ENCODE measurements at regions not wholly inside any gene's neighbourhood (a gene's known extent, or its start where the extent isn't known, plus 50 kb on each side); places are given as distances from the start of the nearest gene placed in this dataset.

DNA sequence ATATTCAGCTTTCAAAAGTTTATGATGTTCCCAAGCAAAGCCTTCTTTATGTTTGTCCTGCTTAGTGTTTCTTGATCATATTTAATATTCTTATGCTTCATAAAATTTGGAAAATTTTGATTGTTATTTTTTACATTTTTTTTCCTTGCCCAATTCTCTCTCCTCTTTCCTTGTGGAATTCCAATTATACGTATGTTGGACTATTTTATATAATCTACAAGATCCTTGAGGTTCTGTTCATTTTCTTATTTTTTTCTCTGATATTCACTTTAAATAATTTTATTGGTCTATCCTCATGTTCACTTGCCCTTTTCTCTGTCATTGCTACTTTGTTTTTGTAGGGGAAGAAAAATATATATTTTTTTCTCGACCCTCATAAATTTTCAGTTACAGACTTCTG is 167.7 kb downstream of the DYRK2 start:
- H3K27me3 Mint-ChIP-seq, result no peaks in the 10 kb centered on the region
- Histone ChIP-seq H3K27ac (ENCODE audit: insufficient read depth, low read length, poor library complexity, severe bottlenecking) (no peak overlapping the region), H3K27me3 (ENCODE audit: control insufficient read depth, insufficient read depth, low read length) (peaks cover 2% of the 10 kb centered on the region), H3K9me3 (ENCODE audit: control insufficient read depth in 2 of 2, low read length in 2 of 2) (peaks cover 5 to 11% of the 10 kb centered on the region in 2 experiments), H3K4me1 (ENCODE audit: control insufficient read depth, insufficient read depth, low read length, poor library complexity, severe bottlenecking) (no peaks in the 10 kb centered on the region), H3K4me3 (ENCODE audit: low read depth, low read length) (no peak overlapping the region), H3K36me3 (ENCODE audit: control insufficient read depth, insufficient read depth, low read length) (no peaks in the 10 kb centered on the region)
- no peak overlapping the region for H3K27ac Mint-ChIP-seq
- no peak for DNase-seq
- no peak for ATAC-seq (ENCODE audit: low read depth in 2 of 2)
- no peak overlapping the region for H3K4me3 Mint-ChIP-seq
- no peaks in the 10 kb centered on the region for H3K36me3 Mint-ChIP-seq
- peaks cover 0 to 3% (median 0%) of the 10 kb centered on the region in 4 donors for H3K4me1 Mint-ChIP-seq
- peaks cover 4 to 21% (median 8%) of the 10 kb centered on the region in 7 donors for H3K9me3 Mint-ChIP-seq

DNA sequence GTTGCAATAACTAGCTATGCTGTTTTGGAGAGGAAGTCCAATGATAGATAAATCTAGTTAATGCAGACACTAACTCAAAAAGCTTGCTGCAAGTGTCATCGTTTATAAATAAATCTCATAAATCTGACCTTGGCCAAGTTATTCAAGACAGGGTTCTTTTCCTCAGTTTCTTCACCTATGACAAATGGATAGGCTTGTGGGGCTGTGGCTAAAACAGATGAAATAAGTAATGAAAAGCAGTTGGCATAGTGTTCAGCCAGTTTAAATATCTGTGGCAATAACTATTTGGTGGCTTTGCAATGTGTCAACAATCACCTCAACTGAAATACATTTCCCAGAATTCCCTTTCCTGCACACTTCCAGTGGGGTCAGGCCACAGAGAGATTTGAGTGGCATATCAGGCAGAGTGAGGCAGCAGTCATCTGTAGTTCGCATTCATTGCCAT is 169.9 kb downstream of the DYRK2 start:
- Histone ChIP-seq H3K4me3 (ENCODE audit: low read depth, low read length) (no peak overlapping the region), H3K4me1 (ENCODE audit: control insufficient read depth, insufficient read depth, low read length, poor library complexity, severe bottlenecking) (no peaks in the 10 kb centered on the region), H3K9me3 (ENCODE audit: control insufficient read depth in 2 of 2, low read length in 2 of 2) (peaks cover 5 to 11% of the 10 kb centered on the region in 2 experiments), H3K27ac (ENCODE audit: insufficient read depth, low read length, poor library complexity, severe bottlenecking) (no peak overlapping the region), H3K36me3 (ENCODE audit: control insufficient read depth, insufficient read depth, low read length) (no peaks in the 10 kb centered on the region), H3K27me3 (ENCODE audit: control insufficient read depth, insufficient read depth, low read length) (peaks cover 2% of the 10 kb centered on the region)
- Mint-ChIP-seq H3K4me3 (no peak overlapping the region), H3K27ac (no peak overlapping the region), H3K9me3 (peaks cover 5 to 21% (median 8%) of the 10 kb centered on the region in 7 donors), H3K4me1 (peaks cover 0 to 2% (median 0%) of the 10 kb centered on the region in 4 donors), H3K27me3 (no peaks in the 10 kb centered on the region), H3K36me3 (no peaks in the 10 kb centered on the region)
- no peak for DNase-seq
- ATAC-seq (ENCODE audit: low read depth in 2 of 2), result no peak

- Mint-ChIP-seq H3K27ac (no peak overlapping the region), H3K4me3 (no peak overlapping the region), H3K9me3 (peaks cover 5 to 21% (median 8%) of the 10 kb centered on the region in 7 donors), H3K36me3 (no peaks in the 10 kb centered on the region), H3K27me3 (no peaks in the 10 kb centered on the region), H3K4me1 (peaks cover 0 to 2% (median 0%) of the 10 kb centered on the region in 4 donors)
- ATAC-seq (ENCODE audit: low read depth in 2 of 2) (no peak), DNase-seq (no peak)
- peaks cover 2% of the 10 kb centered on the region for H3K27me3 ChIP-seq (ENCODE audit: control insufficient read depth, insufficient read depth, low read length)
- H3K4me1 ChIP-seq (ENCODE audit: control insufficient read depth, insufficient read depth, low read length, poor library complexity, severe bottlenecking), result no peaks in the 10 kb centered on the region
- no peak overlapping the region for H3K4me3 ChIP-seq (ENCODE audit: low read depth, low read length)
- H3K36me3 ChIP-seq (ENCODE audit: control insufficient read depth, insufficient read depth, low read length), result no peaks in the 10 kb centered on the region
- H3K27ac ChIP-seq (ENCODE audit: insufficient read depth, low read length, poor library complexity, severe bottlenecking), result no peak overlapping the region
- H3K9me3 ChIP-seq (ENCODE audit: control insufficient read depth in 2 of 2, low read length in 2 of 2), result peaks cover 5 to 11% of the 10 kb centered on the region in 2 experiments
Observed at GRCh38 chr12:67819902-67820301, 169.3 kb upstream of the IFNG-AS1 start.

GRCh38 chr12:67820694-67821093 is 168.6 kb upstream of the IFNG-AS1 start:
- Mint-ChIP-seq H3K4me3 (no peak overlapping the region), H3K36me3 (no peaks in the 10 kb centered on the region), H3K27me3 (no peaks in the 10 kb centered on the region), H3K27ac (no peak overlapping the region), H3K9me3 (peaks cover 0 to 16% (median 6%) of the 10 kb centered on the region in 7 donors), H3K4me1 (peaks cover 0 to 2% (median 0%) of the 10 kb centered on the region in 4 donors)
- no peaks in the 10 kb centered on the region for H3K4me1 ChIP-seq (ENCODE audit: control insufficient read depth, insufficient read depth, low read length, poor library complexity, severe bottlenecking)
- no peak overlapping the region for H3K27ac ChIP-seq (ENCODE audit: insufficient read depth, low read length, poor library complexity, severe bottlenecking)
- no peaks in the 10 kb centered on the region for H3K27me3 ChIP-seq (ENCODE audit: control insufficient read depth, insufficient read depth, low read length)
- H3K4me3 ChIP-seq (ENCODE audit: low read depth, low read length), result no peak overlapping the region
- no peaks in the 10 kb centered on the region for H3K36me3 ChIP-seq (ENCODE audit: control insufficient read depth, insufficient read depth, low read length)
- ATAC-seq (ENCODE audit: low read depth in 2 of 2), result no peak
- peaks cover 5 to 11% of the 10 kb centered on the region in 2 experiments for H3K9me3 ChIP-seq (ENCODE audit: control insufficient read depth in 2 of 2, low read length in 2 of 2)
- no peak for DNase-seq

DNA sequence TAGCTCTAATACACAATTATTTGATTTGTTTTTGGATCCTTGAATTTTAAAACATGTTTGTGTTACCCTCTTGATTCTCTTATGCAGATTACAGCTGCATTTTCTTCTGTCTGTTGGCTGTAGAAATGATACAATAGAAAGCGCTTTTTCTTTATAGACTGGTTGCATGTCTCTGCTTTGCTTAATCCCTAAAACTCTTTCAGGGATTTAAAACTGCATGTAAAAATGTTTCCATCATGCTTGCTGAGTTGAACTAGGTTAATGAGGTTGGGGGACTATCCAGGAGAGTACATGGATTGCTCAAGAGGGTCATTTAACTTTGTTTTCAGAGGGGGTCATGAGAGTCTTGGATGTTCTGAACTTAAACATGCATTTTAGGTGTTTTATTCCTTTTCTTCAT is 166.4 kb upstream of the IFNG-AS1 start:
- no peak for ATAC-seq (ENCODE audit: low read depth in 2 of 2)
- H3K27ac Mint-ChIP-seq, result no peak overlapping the region

GRCh38 chr12:67826148-67826547 is 163.1 kb upstream of the IFNG-AS1 start:
- no peak for ATAC-seq (ENCODE audit: low read depth in 2 of 2)
- peaks cover 0 to 1% (median 0%) of the 10 kb centered on the region in 7 donors for H3K9me3 Mint-ChIP-seq
- Histone ChIP-seq H3K27ac (ENCODE audit: insufficient read depth, low read length, poor library complexity, severe bottlenecking) (no peak overlapping the region), H3K36me3 (ENCODE audit: control insufficient read depth, insufficient read depth, low read length) (no peaks in the 10 kb centered on the region), H3K27me3 (ENCODE audit: control insufficient read depth, insufficient read depth, low read length) (no peaks in the 10 kb centered on the region), H3K4me3 (ENCODE audit: low read depth, low read length) (no peak overlapping the region), H3K9me3 (ENCODE audit: control insufficient read depth in 2 of 2, low read length in 2 of 2) (no peaks in the 10 kb centered on the region), H3K4me1 (ENCODE audit: control insufficient read depth, insufficient read depth, low read length, poor library complexity, severe bottlenecking) (peaks cover 9% of the 10 kb centered on the region)
- H3K27ac Mint-ChIP-seq, result no peak overlapping the region
- H3K27me3 Mint-ChIP-seq, result no peaks in the 10 kb centered on the region
- H3K4me1 Mint-ChIP-seq, result peaks cover 8 to 15% (median 12%) of the 10 kb centered on the region in 4 donors
- no peak overlapping the region for H3K4me3 Mint-ChIP-seq
- DNase-seq, result no peak
- no peaks in the 10 kb centered on the region for H3K36me3 Mint-ChIP-seq

More for the DNA sequence above, 166.4 kb upstream of the IFNG-AS1 start:
- no peak overlapping the region for H3K4me3 ChIP-seq (ENCODE audit: low read depth, low read length)
- peaks cover 3 to 4% (median 4%) of the 10 kb centered on the region in 4 donors for H3K4me1 Mint-ChIP-seq
- no peaks in the 10 kb centered on the region for H3K36me3 Mint-ChIP-seq
- H3K27me3 Mint-ChIP-seq, result no peaks in the 10 kb centered on the region
- no peak overlapping the region for H3K4me3 Mint-ChIP-seq
- H3K27me3 ChIP-seq (ENCODE audit: control insufficient read depth, insufficient read depth, low read length), result no peaks in the 10 kb centered on the region
- peaks cover 4% of the 10 kb centered on the region for H3K4me1 ChIP-seq (ENCODE audit: control insufficient read depth, insufficient read depth, low read length, poor library complexity, severe bottlenecking)
- DNase-seq, result no peak
- peaks cover 0 to 2% (median 0%) of the 10 kb centered on the region in 7 donors for H3K9me3 Mint-ChIP-seq
- H3K36me3 ChIP-seq (ENCODE audit: control insufficient read depth, insufficient read depth, low read length), result no peaks in the 10 kb centered on the region
- no peaks in the 10 kb centered on the region for H3K9me3 ChIP-seq (ENCODE audit: control insufficient read depth in 2 of 2, low read length in 2 of 2)
- no peak overlapping the region for H3K27ac ChIP-seq (ENCODE audit: insufficient read depth, low read length, poor library complexity, severe bottlenecking)

GRCh38 chr12:67826946-67827720 is 162.1 kb upstream of the IFNG-AS1 start:
- peak overlapping the region in 1 of 3 donors; percentile 28 for H3K27ac Mint-ChIP-seq
- H3K4me3 Mint-ChIP-seq, result no peak overlapping the region
- H3K36me3 Mint-ChIP-seq, result no peaks in the 10 kb centered on the region

More at GRCh38 chr12:67826946-67827720, 162.1 kb upstream of the IFNG-AS1 start:
- Histone ChIP-seq H3K9me3 (ENCODE audit: control insufficient read depth in 2 of 2, low read length in 2 of 2) (no peaks in the 10 kb centered on the region), H3K36me3 (ENCODE audit: control insufficient read depth, insufficient read depth, low read length) (no peaks in the 10 kb centered on the region), H3K4me3 (ENCODE audit: low read depth, low read length) (peak overlapping the region; percentile 65), H3K4me1 (ENCODE audit: control insufficient read depth, insufficient read depth, low read length, poor library complexity, severe bottlenecking) (peaks cover 9% of the 10 kb centered on the region), H3K27me3 (ENCODE audit: control insufficient read depth, insufficient read depth, low read length) (no peaks in the 10 kb centered on the region), H3K27ac (ENCODE audit: insufficient read depth, low read length, poor library complexity, severe bottlenecking) (no peak overlapping the region)
- no peaks in the 10 kb centered on the region for H3K27me3 Mint-ChIP-seq
- no peak for ATAC-seq (ENCODE audit: low read depth in 2 of 2)
- H3K9me3 Mint-ChIP-seq, result no peaks in the 10 kb centered on the region
- peaks cover 8 to 15% (median 12%) of the 10 kb centered on the region in 4 donors for H3K4me1 Mint-ChIP-seq
- DNase-seq, result no peak

Measured in CD4-positive, CD25-positive, alpha-beta regulatory T cell (primary cell).